ENCODE measurements at regions not wholly inside any gene's neighbourhood (a gene's known extent, or its start where the extent isn't known, plus 50 kb on each side); places are given as distances from the start of the nearest gene placed in this dataset.

GRCh38 chr3:10575601-10576160, 70.3 kb upstream of the ATP2B2 start:
- Mint-ChIP-seq H3K27me3 (ENCODE audit: low read depth) (peaks cover 2% of the 10 kb centered on the region), H3K4me3 (no peak overlapping the region), H3K4me1 (ENCODE audit: low read depth) (no peaks in the 10 kb centered on the region), H3K36me3 (ENCODE audit: insufficient read depth) (no peaks in the 10 kb centered on the region), H3K9me3 (no peaks in the 10 kb centered on the region)
- no peak for ATAC-seq
- no peak for DNase-seq

- no peaks in the 10 kb centered on the region for H3K36me3 Mint-ChIP-seq (ENCODE audit: insufficient read depth)
- DNase-seq: no peak
- ATAC-seq: no peak
- no peak overlapping the region for H3K4me3 Mint-ChIP-seq
- no peaks in the 10 kb centered on the region for H3K4me1 Mint-ChIP-seq (ENCODE audit: low read depth)
- no peaks in the 10 kb centered on the region for H3K9me3 Mint-ChIP-seq
- peaks cover 9% of the 10 kb centered on the region for H3K27me3 Mint-ChIP-seq (ENCODE audit: low read depth)
Measured at GRCh38 chr3:10577486-10577885, 72.1 kb upstream of the ATP2B2 start.

GRCh38 chr3:10580426-10580825, 75.0 kb upstream of the ATP2B2 start:
- Mint-ChIP-seq H3K4me3 (no peak overlapping the region), H3K36me3 (ENCODE audit: insufficient read depth) (no peaks in the 10 kb centered on the region), H3K9me3 (no peaks in the 10 kb centered on the region), H3K4me1 (ENCODE audit: low read depth) (no peaks in the 10 kb centered on the region), H3K27me3 (ENCODE audit: low read depth) (peaks cover 20% of the 10 kb centered on the region)
- DNase-seq: no peak
- ATAC-seq: no peak

- ATAC-seq: no peak
- Mint-ChIP-seq H3K9me3 (no peaks in the 10 kb centered on the region), H3K36me3 (ENCODE audit: insufficient read depth) (no peaks in the 10 kb centered on the region), H3K27me3 (ENCODE audit: low read depth) (peaks cover 23% of the 10 kb centered on the region), H3K4me1 (ENCODE audit: low read depth) (no peaks in the 10 kb centered on the region), H3K4me3 (no peak overlapping the region)
- DNase-seq: no peak
Measured at GRCh38 chr3:10581251-10581650, 75.9 kb upstream of the ATP2B2 start.

GRCh38 chr3:10581716-10582115, 76.3 kb upstream of the ATP2B2 start:
- H3K27me3 Mint-ChIP-seq (ENCODE audit: low read depth): peaks cover 23% of the 10 kb centered on the region
- H3K36me3 Mint-ChIP-seq (ENCODE audit: insufficient read depth): no peaks in the 10 kb centered on the region
- ATAC-seq: no peak
- no peak overlapping the region for H3K4me3 Mint-ChIP-seq
- H3K9me3 Mint-ChIP-seq: no peaks in the 10 kb centered on the region
- H3K4me1 Mint-ChIP-seq (ENCODE audit: low read depth): no peaks in the 10 kb centered on the region
- DNase-seq: no peak

GRCh38 chr3:10582733-10583132, 77.3 kb upstream of the ATP2B2 start:
- Mint-ChIP-seq H3K9me3 (no peaks in the 10 kb centered on the region), H3K36me3 (ENCODE audit: insufficient read depth) (no peaks in the 10 kb centered on the region), H3K4me3 (no peak overlapping the region), H3K4me1 (ENCODE audit: low read depth) (no peaks in the 10 kb centered on the region), H3K27me3 (ENCODE audit: low read depth) (peaks cover 23% of the 10 kb centered on the region)
- ATAC-seq (no peak), DNase-seq (no peak)

GRCh38 chr3:10583798-10584708, 78.7 kb upstream of the ATP2B2 start:
- no peaks in the 10 kb centered on the region for H3K4me1 Mint-ChIP-seq (ENCODE audit: low read depth)
- H3K4me3 Mint-ChIP-seq: no peak overlapping the region
- H3K9me3 Mint-ChIP-seq: no peaks in the 10 kb centered on the region
- no peak for ATAC-seq
- DNase-seq: no peak
- H3K27me3 Mint-ChIP-seq (ENCODE audit: low read depth): peaks cover 23% of the 10 kb centered on the region
- no peaks in the 10 kb centered on the region for H3K36me3 Mint-ChIP-seq (ENCODE audit: insufficient read depth)

GRCh38 chr3:10585945-10586344, 80.6 kb upstream of the ATP2B2 start:
- H3K36me3 Mint-ChIP-seq (ENCODE audit: insufficient read depth): no peaks in the 10 kb centered on the region
- DNase-seq (no peak), ATAC-seq (no peak)
- H3K4me3 Mint-ChIP-seq: no peak overlapping the region
- peaks cover 24% of the 10 kb centered on the region for H3K27me3 Mint-ChIP-seq (ENCODE audit: low read depth)
- H3K9me3 Mint-ChIP-seq: no peaks in the 10 kb centered on the region
- no peaks in the 10 kb centered on the region for H3K4me1 Mint-ChIP-seq (ENCODE audit: low read depth)

GRCh38 chr3:10594915-10595314, 89.5 kb upstream of the ATP2B2 start:
- Mint-ChIP-seq H3K36me3 (ENCODE audit: insufficient read depth) (no peaks in the 10 kb centered on the region), H3K4me1 (ENCODE audit: low read depth) (no peaks in the 10 kb centered on the region), H3K4me3 (no peak overlapping the region), H3K27me3 (ENCODE audit: low read depth) (peaks cover 37% of the 10 kb centered on the region), H3K9me3 (no peaks in the 10 kb centered on the region)
- DNase-seq (no peak), ATAC-seq (peak in 1 of 2 donors; percentile 63)

GRCh38 chr3:10596746-10597448, 91.5 kb upstream of the ATP2B2 start:
- peaks cover 26% of the 10 kb centered on the region for H3K27me3 Mint-ChIP-seq (ENCODE audit: low read depth)
- H3K4me1 Mint-ChIP-seq (ENCODE audit: low read depth): peaks cover 4% of the 10 kb centered on the region
- no peaks in the 10 kb centered on the region for H3K9me3 Mint-ChIP-seq
- no peak overlapping the region for H3K4me3 Mint-ChIP-seq
- H3K36me3 Mint-ChIP-seq (ENCODE audit: insufficient read depth): no peaks in the 10 kb centered on the region
- no peak for ATAC-seq
- no peak for DNase-seq

GRCh38 chr3:10597733-10598132, 92.3 kb upstream of the ATP2B2 start:
- DNase-seq (no peak), ATAC-seq (no peak)
- no peak overlapping the region for H3K4me3 Mint-ChIP-seq

GRCh38 chr3:10599017-10599416, 93.6 kb upstream of the ATP2B2 start:
- DNase-seq: no peak
- Mint-ChIP-seq H3K4me1 (ENCODE audit: low read depth) (peaks cover 24% of the 10 kb centered on the region), H3K27me3 (ENCODE audit: low read depth) (peaks cover 24% of the 10 kb centered on the region), H3K9me3 (no peaks in the 10 kb centered on the region), H3K36me3 (ENCODE audit: insufficient read depth) (no peaks in the 10 kb centered on the region), H3K4me3 (no peak overlapping the region)
- no peak for ATAC-seq

More at GRCh38 chr3:10597733-10598132, 92.3 kb upstream of the ATP2B2 start:
- peaks cover 12% of the 10 kb centered on the region for H3K4me1 Mint-ChIP-seq (ENCODE audit: low read depth)
- H3K36me3 Mint-ChIP-seq (ENCODE audit: insufficient read depth): no peaks in the 10 kb centered on the region
- H3K27me3 Mint-ChIP-seq (ENCODE audit: low read depth): peaks cover 23% of the 10 kb centered on the region
- no peaks in the 10 kb centered on the region for H3K9me3 Mint-ChIP-seq

GRCh38 chr3:10599444-10599843, 94.1 kb upstream of the ATP2B2 start:
- Mint-ChIP-seq H3K36me3 (ENCODE audit: insufficient read depth) (no peaks in the 10 kb centered on the region), H3K27me3 (ENCODE audit: low read depth) (peaks cover 22% of the 10 kb centered on the region), H3K4me3 (no peak overlapping the region), H3K9me3 (no peaks in the 10 kb centered on the region), H3K4me1 (ENCODE audit: low read depth) (peaks cover 29% of the 10 kb centered on the region)
- no peak for ATAC-seq
- no peak for DNase-seq

- Mint-ChIP-seq H3K9me3 (no peaks in the 10 kb centered on the region), H3K27me3 (ENCODE audit: low read depth) (peaks cover 28% of the 10 kb centered on the region), H3K36me3 (ENCODE audit: insufficient read depth) (no peaks in the 10 kb centered on the region), H3K4me3 (no peak overlapping the region), H3K4me1 (ENCODE audit: low read depth) (peaks cover 35% of the 10 kb centered on the region)
- DNase-seq (no peak), ATAC-seq (no peak)
Measured at GRCh38 chr3:10600296-10600714, 94.9 kb upstream of the ATP2B2 start.

Data from activated T-cell treated with anti-CD3 and anti-CD28 coated beads, Interleukin-2, amount 50 U/mL, for 4 hours (primary cell).